GM12875 (cell line): ENCODE measurements at regions not wholly inside any gene's neighbourhood (a gene's known extent, or its start where the extent isn't known, plus 50 kb on each side); places are given as distances from the start of the nearest gene placed in this dataset.
"Not testable (repeated sequence)": the region's sequence is repeated elsewhere in the genome, so short reads cannot be mapped to it uniquely, and the experiment has no call there.

Source experiments
- H3K4me3 ChIP-seq: one replicate; pipeline ENCODE4 v1.5.1; 2011; ENCODE audit warnings: low read depth, low read length, control low read depth
- TF ChIP-seq, protein P1 (sequence below): IDR thresholded peaks from 2 replicates; pipeline ENCODE4 v1.5.1; 2011; ENCODE audit warnings: low read depth, mild to moderate bottlenecking, control low read depth, inconsistent platforms, low read length, moderate library complexity, borderline replicate concordance; ENCODE audit not compliant: insufficient read depth

DNA sequence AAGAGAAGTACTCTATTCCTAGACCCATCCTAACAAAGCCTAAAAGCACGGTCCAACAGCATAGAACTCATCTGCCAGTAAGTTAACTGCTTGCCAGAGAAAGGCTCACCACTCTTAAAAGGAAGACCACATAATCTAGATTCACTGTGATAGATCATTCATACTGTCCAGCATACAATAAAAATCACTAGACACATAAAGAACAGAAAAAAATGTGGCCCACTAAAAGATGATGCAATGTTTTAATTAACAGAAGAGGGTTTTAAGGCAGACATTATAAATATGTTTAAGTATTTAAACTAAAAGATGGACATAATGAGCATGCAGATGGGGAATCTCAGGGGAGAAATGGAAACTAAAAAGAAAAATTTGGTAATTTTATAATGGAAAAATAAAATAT is 157.5 kb upstream of the CDH4 start:
- H3K4me3 ChIP-seq: no peak overlapping the region
- TF ChIP-seq, protein P1, sequence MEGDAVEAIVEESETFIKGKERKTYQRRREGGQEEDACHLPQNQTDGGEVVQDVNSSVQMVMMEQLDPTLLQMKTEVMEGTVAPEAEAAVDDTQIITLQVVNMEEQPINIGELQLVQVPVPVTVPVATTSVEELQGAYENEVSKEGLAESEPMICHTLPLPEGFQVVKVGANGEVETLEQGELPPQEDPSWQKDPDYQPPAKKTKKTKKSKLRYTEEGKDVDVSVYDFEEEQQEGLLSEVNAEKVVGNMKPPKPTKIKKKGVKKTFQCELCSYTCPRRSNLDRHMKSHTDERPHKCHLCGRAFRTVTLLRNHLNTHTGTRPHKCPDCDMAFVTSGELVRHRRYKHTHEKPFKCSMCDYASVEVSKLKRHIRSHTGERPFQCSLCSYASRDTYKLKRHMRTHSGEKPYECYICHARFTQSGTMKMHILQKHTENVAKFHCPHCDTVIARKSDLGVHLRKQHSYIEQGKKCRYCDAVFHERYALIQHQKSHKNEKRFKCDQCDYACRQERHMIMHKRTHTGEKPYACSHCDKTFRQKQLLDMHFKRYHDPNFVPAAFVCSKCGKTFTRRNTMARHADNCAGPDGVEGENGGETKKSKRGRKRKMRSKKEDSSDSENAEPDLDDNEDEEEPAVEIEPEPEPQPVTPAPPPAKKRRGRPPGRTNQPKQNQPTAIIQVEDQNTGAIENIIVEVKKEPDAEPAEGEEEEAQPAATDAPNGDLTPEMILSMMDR: no peak

DNA sequence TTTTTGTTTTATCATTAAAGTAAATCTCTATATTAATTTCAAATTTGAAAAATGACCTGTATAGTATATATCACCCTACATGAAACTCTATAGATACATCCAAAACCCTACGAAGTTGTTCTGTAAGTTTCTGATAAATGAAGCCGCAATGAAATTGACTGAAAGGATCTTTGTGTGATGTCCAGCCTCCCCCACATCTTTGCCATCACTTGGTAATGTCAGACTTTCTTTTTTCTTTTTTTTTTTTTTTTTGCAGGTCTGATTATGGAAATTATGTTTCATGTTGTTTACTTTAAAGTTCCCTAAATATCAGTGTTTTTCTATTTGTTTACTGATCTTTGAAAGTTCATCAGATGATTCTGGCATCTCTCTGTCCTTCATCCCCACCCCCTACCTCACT is 155.6 kb upstream of the CDH4 start:
- TF ChIP-seq, protein P1: no peak
- H3K4me3 ChIP-seq: no peak overlapping the region

DNA sequence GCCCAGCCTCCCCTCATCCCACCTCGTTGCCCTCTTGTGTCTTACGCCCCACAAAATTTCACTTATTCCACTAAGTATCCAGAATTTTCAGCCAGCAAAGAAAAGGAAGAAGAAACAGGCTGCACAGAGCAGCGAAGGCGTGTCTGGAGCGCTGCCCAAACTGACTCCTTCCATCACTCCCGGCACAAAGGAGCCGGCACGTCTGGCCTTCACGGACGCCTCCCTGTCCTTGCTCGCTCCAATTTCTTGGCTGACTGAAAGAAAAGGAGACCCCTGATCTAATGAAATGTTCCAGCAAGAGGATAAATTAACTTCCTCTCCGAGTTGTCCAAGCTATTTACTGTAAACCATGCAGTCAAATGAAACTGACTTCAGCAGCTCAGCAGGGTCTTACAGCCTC is 152.3 kb upstream of the CDH4 start:
- TF ChIP-seq, protein P1: no peak
- no peak overlapping the region for H3K4me3 ChIP-seq

DNA sequence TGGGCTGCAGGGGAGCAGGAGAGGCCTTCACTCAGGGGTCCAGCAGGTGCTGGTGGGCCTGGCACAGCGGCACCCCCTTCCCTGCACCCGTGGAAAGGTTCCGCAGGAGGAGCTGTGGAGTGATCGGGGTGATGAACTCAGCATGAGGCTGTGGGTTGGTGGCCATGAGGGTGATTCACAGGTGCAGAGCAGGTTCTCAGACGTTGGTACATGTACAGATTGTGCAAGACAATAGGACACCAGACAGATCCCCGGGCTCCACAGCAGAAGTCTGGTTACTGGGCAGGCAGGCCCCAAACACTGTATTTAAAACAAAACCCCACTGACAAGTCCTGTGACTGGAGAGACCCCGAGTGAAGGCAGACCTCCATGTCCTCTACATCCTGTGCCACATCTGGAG is 151.6 kb upstream of the CDH4 start:
- TF ChIP-seq, protein P1: no peak

DNA sequence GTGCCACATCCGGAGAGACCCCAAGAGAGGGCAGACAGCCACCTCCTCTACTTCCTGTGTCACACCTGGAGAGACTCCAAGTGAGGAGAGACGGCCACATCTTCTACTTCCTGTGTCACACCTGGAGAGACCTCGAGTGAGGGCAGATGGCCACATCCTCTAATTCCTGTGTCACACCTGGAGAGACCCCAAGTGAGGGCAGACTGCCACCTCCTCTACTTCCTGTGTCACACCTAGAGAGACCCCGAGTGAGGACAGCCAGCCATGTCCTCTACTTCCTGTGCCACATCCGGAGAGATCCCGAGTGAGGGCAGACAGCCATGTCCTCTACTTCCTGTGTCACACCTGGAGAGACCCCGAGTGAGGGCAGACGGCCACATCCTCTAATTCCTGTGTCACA is 150.7 kb upstream of the CDH4 start:
- H3K4me3 ChIP-seq: not testable (repeated sequence)

More for the DNA sequence above, 151.6 kb upstream of the CDH4 start:
- H3K4me3 ChIP-seq: no peak overlapping the region

DNA sequence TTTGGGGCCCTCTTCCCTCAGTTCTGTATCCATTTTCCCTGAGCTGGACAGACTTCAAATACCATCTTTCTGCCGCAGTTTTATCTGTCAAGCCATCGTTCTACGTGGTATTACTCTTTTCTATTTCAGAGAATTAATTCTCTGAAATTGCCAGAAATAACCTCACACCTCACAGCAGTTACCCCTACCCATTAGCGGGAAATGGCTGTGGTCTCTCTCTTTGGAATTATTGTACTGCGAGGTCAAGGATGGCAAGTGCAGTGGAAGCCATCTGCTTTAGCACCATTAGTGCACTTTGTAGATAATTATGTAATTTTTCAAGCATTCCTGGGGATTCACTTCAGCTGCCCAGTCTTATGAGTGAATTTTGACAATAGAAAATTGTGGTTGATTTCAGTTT is 147.8 kb upstream of the CDH4 start:
- H3K4me3 ChIP-seq: no peak overlapping the region
- TF ChIP-seq, protein P1: no peak

DNA sequence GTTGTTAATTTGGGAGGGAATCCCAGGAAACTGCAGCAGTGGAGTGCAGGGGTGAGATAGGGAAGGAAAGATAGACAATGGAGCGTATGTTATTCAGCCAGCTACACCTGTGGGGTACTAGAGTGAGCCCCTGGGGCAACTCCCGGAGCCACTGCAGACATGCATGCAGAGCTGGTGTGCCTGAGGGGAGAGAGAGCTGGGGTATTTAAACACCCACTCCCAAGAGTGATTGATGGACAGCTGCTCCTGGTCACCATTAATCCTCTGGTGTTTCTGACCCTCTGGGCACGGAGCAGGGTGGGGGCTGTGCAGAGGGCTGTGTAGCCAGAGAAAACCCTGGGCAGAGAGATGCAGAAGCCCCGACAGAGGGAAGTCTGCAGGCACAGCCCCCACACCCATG is 146.7 kb upstream of the CDH4 start:
- TF ChIP-seq, protein P1: no peak
- no peak overlapping the region for H3K4me3 ChIP-seq

DNA sequence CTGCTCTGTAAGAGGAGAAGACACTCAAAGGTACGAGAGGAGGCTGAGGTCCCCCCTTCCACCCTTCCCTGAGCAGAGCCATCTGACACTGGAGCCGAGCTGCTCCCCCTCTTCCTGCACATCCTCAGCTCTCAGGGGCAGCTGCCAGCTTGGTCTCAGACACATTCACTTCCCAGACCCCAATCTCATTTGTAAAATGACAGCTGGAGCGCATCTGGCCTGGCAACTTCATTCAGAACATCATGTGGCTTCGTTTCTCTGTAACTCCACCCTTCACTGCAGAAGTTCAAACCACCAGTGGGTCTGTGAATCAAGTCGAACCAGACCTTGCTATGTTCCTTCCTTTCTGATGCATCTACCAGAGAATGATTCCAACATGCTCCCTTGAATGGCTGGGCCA is 145.6 kb upstream of the CDH4 start:
- no peak overlapping the region for H3K4me3 ChIP-seq
- TF ChIP-seq, protein P1: no peak
